ENCODE measurements at regions not wholly inside any gene's neighbourhood (a gene's known extent, or its start where the extent isn't known, plus 50 kb on each side); places are given as distances from the start of the nearest gene placed in this dataset.

GRCh38 chr14:46596236-46596635, 55.3 kb downstream of the RPL10L start:
- no peaks in the 10 kb centered on the region for H3K36me3 ChIP-seq
- H3K4me3 ChIP-seq, result no peak overlapping the region
- no peaks in the 10 kb centered on the region for H3K9me3 ChIP-seq
- no peaks in the 10 kb centered on the region for H3K27me3 ChIP-seq (ENCODE audit: low read depth)
- ATAC-seq, result no peak
- no peak for DNase-seq
- no peak overlapping the region for H3K27ac ChIP-seq
- no peaks in the 10 kb centered on the region for H3K4me1 ChIP-seq
- intact Hi-C loops (cut with DNase I), result no loop called here
- no peak for TF ChIP-seq CTCF (IDR thresholded peaks at IDR 0.05)

- no peak for DNase-seq
- Histone ChIP-seq H3K4me1 (no peaks in the 10 kb centered on the region), H3K4me3 (no peak overlapping the region), H3K27me3 (ENCODE audit: low read depth) (no peaks in the 10 kb centered on the region), H3K36me3 (no peaks in the 10 kb centered on the region), H3K27ac (no peak overlapping the region), H3K9me3 (no peaks in the 10 kb centered on the region)
- ATAC-seq, result no peak
- TF ChIP-seq CTCF (IDR thresholded peaks at IDR 0.05), result no peak
- intact Hi-C loops (cut with DNase I), result no loop called here
Measured at GRCh38 chr14:46582826-46583225, 68.8 kb downstream of the RPL10L start.

GRCh38 chr14:46581036-46581671, 70.4 kb downstream of the RPL10L start:
- no peaks in the 10 kb centered on the region for H3K4me1 ChIP-seq
- intact Hi-C loops (cut with DNase I), result no loop called here
- no peaks in the 10 kb centered on the region for H3K36me3 ChIP-seq
- no peak overlapping the region for H3K4me3 ChIP-seq
- H3K27me3 ChIP-seq (ENCODE audit: low read depth), result no peaks in the 10 kb centered on the region
- peak; percentile 51 for TF ChIP-seq CTCF (IDR thresholded peaks at IDR 0.05)
- ATAC-seq (peak in 1 of 2 donors; percentile 29), DNase-seq (no peak)
- H3K9me3 ChIP-seq, result no peaks in the 10 kb centered on the region
- H3K27ac ChIP-seq, result no peak overlapping the region

- TF ChIP-seq CTCF (IDR thresholded peaks at IDR 0.05), result no peak
- Histone ChIP-seq H3K4me1 (no peaks in the 10 kb centered on the region), H3K4me3 (no peak overlapping the region), H3K27me3 (ENCODE audit: low read depth) (no peaks in the 10 kb centered on the region), H3K27ac (no peak overlapping the region), H3K9me3 (no peaks in the 10 kb centered on the region), H3K36me3 (no peaks in the 10 kb centered on the region)
- DNase-seq, result no peak
- intact Hi-C loops (cut with DNase I), result no loop called here
- ATAC-seq, result no peak
Measured at GRCh38 chr14:46574978-46575375, 76.6 kb downstream of the RPL10L start.

- Histone ChIP-seq H3K9me3 (no peaks in the 10 kb centered on the region), H3K4me1 (no peaks in the 10 kb centered on the region), H3K4me3 (no peak overlapping the region), H3K27me3 (ENCODE audit: low read depth) (no peaks in the 10 kb centered on the region), H3K27ac (no peak overlapping the region), H3K36me3 (no peaks in the 10 kb centered on the region)
- DNase-seq (no peak), ATAC-seq (no peak)
- TF ChIP-seq CTCF (IDR thresholded peaks at IDR 0.05), result no peak
- intact Hi-C loops (cut with DNase I), result no loop called here
Measured at GRCh38 chr14:46574221-46574977, 77.2 kb downstream of the RPL10L start.

Data from lower lobe of right lung (tissue), 2 donors.